MM.1S (cell line): ENCODE measurements at regions not wholly inside any gene's neighbourhood (a gene's known extent, or its start where the extent isn't known, plus 50 kb on each side); places are given as distances from the start of the nearest gene placed in this dataset.

Source experiments
- DNase-seq: peaks from one replicate; pipeline ENCODE4 v3.0.0-alpha.2; 2015
- H2AFZ ChIP-seq: fragments of 300-600 bp; sonication (generic); 2 replicates; pipeline ENCODE4 v1.6.0; 2016; ENCODE audit warnings: antibody characterized with exemption, low read length
- H3F3A ChIP-seq: fragments of 300-600 bp; sonication (generic); 2 replicates; pipeline ENCODE4 v1.6.1; 2016; ENCODE audit warnings: mild to moderate bottlenecking, antibody characterized with exemption, low read length, moderate library complexity, mixed read lengths; ENCODE audit not compliant: insufficient read depth
- H3K27ac ChIP-seq: fragments of 300-600 bp; sonication (generic); 2 replicates; pipeline ENCODE4 v1.5.1; 2016; ENCODE audit warnings: mild to moderate bottlenecking, low read length
- H3K27me3 ChIP-seq: fragments of 300-600 bp; sonication (generic); replicated peaks from 2 replicates; pipeline ENCODE4 v1.6.0; 2016; ENCODE audit warnings: low read length; ENCODE audit not compliant: insufficient read depth
- H3K36me3 ChIP-seq: fragments of 300-600 bp; sonication (generic); replicated peaks from 2 replicates; pipeline ENCODE4 v1.6.1; 2016; ENCODE audit warnings: mild to moderate bottlenecking, low read length, mixed read lengths; ENCODE audit not compliant: insufficient read depth
- H3K4me1 ChIP-seq: fragments of 300-600 bp; sonication (generic); 2 replicates; pipeline ENCODE4 v1.6.1; 2016; ENCODE audit warnings: low read length, mixed read lengths
- H3K4me2 ChIP-seq: fragments of 300-600 bp; sonication (generic); 2 replicates; pipeline ENCODE4 v1.6.0; 2016; ENCODE audit warnings: low read depth, low read length
- H3K4me3 ChIP-seq: fragments of 300-600 bp; sonication (generic); 2 replicates; pipeline ENCODE4 v1.5.1; 2016; ENCODE audit warnings: low read length, mixed read lengths
- H3K79me2 ChIP-seq: fragments of 300-600 bp; sonication (generic); 2 replicates; pipeline ENCODE4 v1.6.1; 2016; ENCODE audit warnings: mixed run types, low read length, mixed read lengths
- H3K9ac ChIP-seq: fragments of 300-600 bp; sonication (generic); 2 replicates; pipeline ENCODE4 v1.6.1; 2016; ENCODE audit warnings: low read length, mixed read lengths
- H3K9me2 ChIP-seq: fragments of 300-600 bp; sonication (generic); replicated peaks from 2 replicates; pipeline ENCODE4 v1.6.1; 2016; ENCODE audit warnings: mild to moderate bottlenecking, low read length, mixed read lengths; ENCODE audit not compliant: insufficient read depth
- H3K9me3 ChIP-seq: fragments of 300-600 bp; sonication (generic); replicated peaks from 2 replicates; pipeline ENCODE4 v1.6.1; 2016; ENCODE audit warnings: mild to moderate bottlenecking, low read length, mixed read lengths; ENCODE audit not compliant: insufficient read depth
- H4K20me1 ChIP-seq: fragments of 300-600 bp; sonication (generic); 2 replicates; pipeline ENCODE4 v1.6.1; 2016; ENCODE audit warnings: mild to moderate bottlenecking, low read length, moderate library complexity, mixed read lengths; ENCODE audit not compliant: insufficient read depth
- CTCF ChIP-seq: fragments of 300-600 bp; sonication (generic); IDR thresholded peaks from 2 replicates; pipeline ENCODE4 v1.5.1; 2016; ENCODE audit warnings: antibody characterized with exemption, low read length, mixed read lengths
- EZH2 ChIP-seq: fragments of 300-600 bp; sonication (generic); optimal IDR thresholded peaks from 2 replicates; pipeline ENCODE3; 2017; ENCODE audit warnings: low read depth, mild to moderate bottlenecking, antibody characterized with exemption, low read length, mixed read lengths
- EZH2phosphoT487 ChIP-seq: fragments of 300-600 bp; sonication (generic); IDR thresholded peaks from 2 replicates; pipeline ENCODE4 v1.6.1; 2018; ENCODE audit warnings: antibody characterized with exemption, low read length

- no peaks in the 10 kb centered on the region for H3K9me2 ChIP-seq
- H4K20me1 ChIP-seq, result no peaks in the 10 kb centered on the region
- H3K36me3 ChIP-seq, result no peaks in the 10 kb centered on the region
- no peak overlapping the region for H3K4me2 ChIP-seq
- no peak for DNase-seq
- no peak for TF ChIP-seq EZH2phosphoT487
- TF ChIP-seq EZH2, result no peak
- no peak for TF ChIP-seq CTCF
- no peak overlapping the region for H3K27ac ChIP-seq
- peaks cover 15% of the 10 kb centered on the region; the same call in 1 of the 2 replicates for H3K27me3 ChIP-seq
- no peak overlapping the region for H3K9ac ChIP-seq
- H3F3A ChIP-seq, result no peaks in the 10 kb centered on the region
- no peaks in the 10 kb centered on the region for H3K4me1 ChIP-seq
- no peak overlapping the region for H2AFZ ChIP-seq
- H3K4me3 ChIP-seq, result no peak overlapping the region
- no peaks in the 10 kb centered on the region for H3K79me2 ChIP-seq
- H3K9me3 ChIP-seq, result no peaks in the 10 kb centered on the region
These were observed 56.7 kb upstream of the GALNT9 start for GRCh38 chr12:132385923-132386751.

GRCh38 chr12:132384916-132385774 is 55.8 kb upstream of the GALNT9 start:
- DNase-seq, result no peak
- no peak overlapping the region for H3K4me2 ChIP-seq
- H2AFZ ChIP-seq, result no peak overlapping the region
- peaks cover 22% of the 10 kb centered on the region; the same call in 1 of the 2 replicates for H3K27me3 ChIP-seq
- no peak overlapping the region for H3K4me3 ChIP-seq
- no peaks in the 10 kb centered on the region for H3K79me2 ChIP-seq
- H3K9me2 ChIP-seq, result no peaks in the 10 kb centered on the region
- H3K9ac ChIP-seq, result no peak overlapping the region
- H3K36me3 ChIP-seq, result no peaks in the 10 kb centered on the region
- TF ChIP-seq CTCF, result no peak
- no peak for TF ChIP-seq EZH2
- no peak for TF ChIP-seq EZH2phosphoT487
- no peaks in the 10 kb centered on the region for H3F3A ChIP-seq
- H3K27ac ChIP-seq, result no peak overlapping the region
- H3K4me1 ChIP-seq, result no peaks in the 10 kb centered on the region
- H4K20me1 ChIP-seq, result no peaks in the 10 kb centered on the region
- H3K9me3 ChIP-seq, result no peaks in the 10 kb centered on the region

GRCh38 chr12:132380641-132381040 is 51.3 kb upstream of the GALNT9 start:
- H3K9me2 ChIP-seq, result no peaks in the 10 kb centered on the region
- no peak overlapping the region for H3K4me2 ChIP-seq
- no peak overlapping the region for H3K27ac ChIP-seq
- H4K20me1 ChIP-seq, result no peaks in the 10 kb centered on the region
- no peak overlapping the region for H3K9ac ChIP-seq
- H3K36me3 ChIP-seq, result no peaks in the 10 kb centered on the region
- TF ChIP-seq EZH2phosphoT487 (no peak), EZH2 (no peak), CTCF (no peak)
- no peak overlapping the region for H2AFZ ChIP-seq
- H3K27me3 ChIP-seq, result peaks cover 16% of the 10 kb centered on the region; the same call in 1 of the 2 replicates
- H3K9me3 ChIP-seq, result no peaks in the 10 kb centered on the region
- no peaks in the 10 kb centered on the region for H3K79me2 ChIP-seq
- H3F3A ChIP-seq, result no peaks in the 10 kb centered on the region
- no peaks in the 10 kb centered on the region for H3K4me1 ChIP-seq
- DNase-seq, result no peak
- no peak overlapping the region for H3K4me3 ChIP-seq
